T-helper 2 cell treated with Interferon-gamma antibody and Interleukin-4, amounts not matched to agents 5 μg/mL and 100 μg/mL, for 36 hours (primary cell): ENCODE measurements at regions not wholly inside any gene's neighbourhood (a gene's known extent, or its start where the extent isn't known, plus 50 kb on each side); places are given as distances from the start of the nearest gene placed in this dataset.
A peak's percentile ranks its signal among the peaks of the same experiment; 100 is the strongest.
"Not testable (repeated sequence)": the region's sequence is repeated elsewhere in the genome, so short reads cannot be mapped to it uniquely, and the experiment has no call there.

Experiments used
- DNase-seq: peaks from one replicate; pipeline ENCODE4 v3.0.0; 2021; ENCODE audit warnings: low spot score
- H3K27ac Mint-ChIP-seq: one replicate; pipeline ENCODE4 v1.8.0; 2021; ENCODE audit warnings: mild to moderate bottlenecking, mixed read lengths
- H3K27me3 Mint-ChIP-seq: one replicate; pipeline ENCODE4 v1.8.0; 2021; ENCODE audit warnings: low read depth, mixed read lengths
- H3K36me3 Mint-ChIP-seq: one replicate; pipeline ENCODE4 v1.8.0; 2021; ENCODE audit warnings: low read depth, mixed read lengths
- H3K4me1 Mint-ChIP-seq: one replicate; pipeline ENCODE4 v1.8.0; 2021; ENCODE audit warnings: low read depth, mixed read lengths
- H3K4me3 Mint-ChIP-seq: one replicate; pipeline ENCODE4 v1.8.0; 2022; ENCODE audit warnings: mild to moderate bottlenecking, moderate library complexity, mixed read lengths
- H3K9me3 Mint-ChIP-seq: one replicate; pipeline ENCODE4 v1.8.0; 2021; ENCODE audit warnings: mixed read lengths

DNA sequence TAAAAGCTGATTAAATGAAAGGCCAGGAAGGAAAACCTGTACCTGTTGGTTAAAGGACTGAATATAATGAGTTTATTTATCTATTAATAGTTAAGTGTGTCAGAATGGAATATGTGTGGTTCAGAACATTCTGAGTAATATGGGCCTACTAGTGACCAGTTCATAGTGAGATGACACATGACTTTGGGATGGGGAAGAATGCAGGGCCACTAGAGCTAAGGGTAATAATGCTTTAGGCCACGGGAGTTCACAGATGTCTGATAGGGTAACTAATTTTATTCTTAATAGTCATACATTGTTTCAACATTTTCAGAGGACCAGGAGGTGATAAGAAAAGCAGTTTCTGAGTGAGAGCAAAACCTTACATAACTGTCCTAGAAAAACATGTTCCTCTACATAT lies 247.8 kb upstream of the OR4E1 start:
- H3K4me3 Mint-ChIP-seq = no peak overlapping the region
- peaks cover 7% of the 10 kb centered on the region for H3K9me3 Mint-ChIP-seq
- H3K27ac Mint-ChIP-seq = no peak overlapping the region
- peaks cover 60% of the 10 kb centered on the region for H3K4me1 Mint-ChIP-seq
- H3K27me3 Mint-ChIP-seq = no peaks in the 10 kb centered on the region
- no peak for DNase-seq
- peaks cover 8% of the 10 kb centered on the region for H3K36me3 Mint-ChIP-seq

DNA sequence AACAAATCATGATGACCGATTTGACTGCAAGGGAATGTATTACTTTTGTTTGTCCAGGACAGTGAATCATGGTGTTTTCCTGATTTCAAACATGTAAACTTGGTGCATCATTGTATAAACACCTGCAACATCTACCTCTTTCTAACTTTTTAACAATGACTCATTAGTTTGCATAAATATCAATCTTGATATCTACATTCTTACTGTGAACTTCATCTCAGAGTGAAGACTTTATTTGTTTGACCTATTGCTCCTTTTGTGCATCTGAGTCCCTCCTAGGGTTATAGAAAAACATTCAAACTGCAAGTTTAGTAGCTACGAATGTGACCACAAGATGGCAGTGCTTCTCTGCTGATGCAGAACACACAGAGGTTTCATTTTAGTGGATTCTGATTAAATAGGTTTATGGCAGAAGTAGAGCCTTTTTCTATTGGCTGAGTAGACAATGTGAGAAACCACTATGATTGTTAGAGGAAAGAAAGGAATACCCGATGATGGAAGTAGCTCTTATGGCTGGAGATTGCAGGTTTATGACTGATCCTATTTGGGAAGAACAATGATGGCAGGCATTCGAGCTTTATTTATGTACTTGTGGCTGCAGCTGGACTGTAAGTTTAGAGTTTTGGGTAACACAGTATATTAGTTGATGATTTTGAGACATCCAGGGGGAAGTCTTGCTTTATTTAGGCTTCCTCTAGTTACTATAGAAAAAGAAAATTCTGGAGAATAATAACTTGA lies 244.2 kb upstream of the OR4E1 start:
- DNase-seq = peak; percentile 51
- peak overlapping the region; percentile 71 for H3K27ac Mint-ChIP-seq
- no peaks in the 10 kb centered on the region for H3K36me3 Mint-ChIP-seq
- no peaks in the 10 kb centered on the region for H3K27me3 Mint-ChIP-seq
- H3K9me3 Mint-ChIP-seq = peaks cover 4% of the 10 kb centered on the region
- H3K4me1 Mint-ChIP-seq = peaks cover 54% of the 10 kb centered on the region
- H3K4me3 Mint-ChIP-seq = peak overlapping the region; percentile 82

DNA sequence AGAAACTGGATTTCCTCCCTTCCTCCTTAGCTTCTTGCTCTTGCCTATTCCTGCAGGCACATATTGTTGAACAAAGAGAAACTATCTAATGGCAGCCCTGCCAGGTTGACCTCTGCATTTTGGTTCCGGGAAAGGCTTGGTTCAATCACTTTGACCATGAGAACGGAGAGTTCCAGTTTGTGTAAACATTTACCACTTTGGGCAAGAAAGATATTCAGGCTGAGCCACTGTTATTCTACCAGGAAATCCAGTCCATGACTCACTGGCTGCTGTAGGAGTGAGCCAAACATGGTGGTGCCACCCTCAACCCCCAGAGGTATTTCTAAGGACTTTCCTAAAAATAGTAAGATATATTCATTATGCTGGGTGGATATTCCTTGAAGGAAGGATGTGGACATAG lies 242.2 kb upstream of the OR4E1 start:
- Mint-ChIP-seq H3K27me3 (peaks cover under 1% of the 10 kb centered on the region), H3K4me3 (peak overlapping the region; percentile 30), H3K4me1 (peaks cover 62% of the 10 kb centered on the region), H3K9me3 (no peaks in the 10 kb centered on the region), H3K36me3 (no peaks in the 10 kb centered on the region), H3K27ac (peak overlapping the region; percentile 70)
- no peak for DNase-seq

DNA sequence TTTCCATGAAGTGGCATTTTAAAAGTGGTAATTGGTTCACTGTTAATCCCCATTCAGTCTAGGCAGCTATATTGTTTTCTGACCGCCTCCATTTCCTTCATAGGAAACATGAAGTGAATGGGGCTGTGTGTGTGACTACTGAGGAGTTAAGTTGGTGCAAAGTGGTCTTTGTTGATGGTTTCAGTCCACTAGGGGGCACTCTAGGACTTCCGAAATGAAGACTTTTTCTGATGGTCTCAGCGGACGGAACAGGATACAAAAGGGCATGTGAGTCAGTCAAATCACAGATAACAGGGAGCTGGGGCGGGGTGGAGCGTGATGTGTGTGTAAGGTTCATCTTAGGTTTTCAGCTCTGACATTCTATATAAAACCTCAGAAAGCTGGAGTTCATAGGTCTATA lies 240.1 kb upstream of the OR4E1 start:
- peaks cover 54% of the 10 kb centered on the region for H3K4me1 Mint-ChIP-seq

DNA sequence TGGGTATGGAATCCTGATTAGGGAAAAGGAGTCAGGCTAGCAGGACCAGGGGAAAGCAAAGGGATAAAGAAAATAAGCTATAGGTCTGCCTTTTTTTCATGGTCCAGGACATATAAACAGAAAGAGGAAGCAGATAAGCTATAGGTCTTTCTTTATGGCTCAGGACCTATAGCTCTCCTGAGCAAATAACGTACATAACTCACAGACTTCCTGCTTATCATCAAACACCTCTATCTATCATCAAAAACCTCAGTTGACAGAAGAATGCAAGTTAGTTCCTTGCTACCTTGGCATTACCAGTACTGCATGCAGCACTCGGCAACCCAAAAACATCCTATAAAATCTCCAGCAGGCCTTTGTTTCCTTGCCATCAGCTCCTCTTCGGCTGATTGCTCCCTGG lies 238.7 kb upstream of the OR4E1 start:
- Mint-ChIP-seq H3K4me1 (peaks cover 41% of the 10 kb centered on the region), H3K27me3 (peaks cover 3% of the 10 kb centered on the region), H3K9me3 (no peaks in the 10 kb centered on the region), H3K36me3 (no peaks in the 10 kb centered on the region), H3K27ac (peak overlapping the region; percentile 61), H3K4me3 (peak overlapping the region; percentile 47)
- no peak for DNase-seq

More for the DNA sequence above, 240.1 kb upstream of the OR4E1 start:
- H3K27me3 Mint-ChIP-seq = peaks cover 3% of the 10 kb centered on the region
- no peaks in the 10 kb centered on the region for H3K9me3 Mint-ChIP-seq
- peak; percentile 84 for DNase-seq
- peak overlapping the region; percentile 70 for H3K4me3 Mint-ChIP-seq
- peak overlapping the region; percentile 62 for H3K27ac Mint-ChIP-seq
- H3K36me3 Mint-ChIP-seq = no peaks in the 10 kb centered on the region

DNA sequence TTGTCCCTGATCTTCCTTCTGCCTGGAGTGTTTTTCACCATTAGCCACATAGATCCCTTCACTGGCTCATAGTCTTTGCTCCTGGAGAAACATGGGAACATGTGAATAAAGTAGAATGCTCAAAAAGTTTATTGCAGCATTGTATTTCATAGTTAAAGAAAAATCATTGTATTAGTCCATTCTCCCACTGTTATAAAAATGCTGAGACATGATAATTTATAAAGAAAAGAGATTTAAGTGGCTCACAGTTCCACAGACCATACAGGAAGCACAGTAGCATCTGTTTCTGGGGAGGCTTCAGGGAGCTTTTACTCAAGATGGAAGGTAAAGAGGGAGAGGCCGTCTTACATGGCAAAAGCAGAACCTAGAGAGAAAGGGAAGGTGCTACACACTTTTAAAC lies 238.3 kb upstream of the OR4E1 start:
- no peak for DNase-seq
- Mint-ChIP-seq H3K27me3 (peaks cover 3% of the 10 kb centered on the region), H3K4me1 (peaks cover 36% of the 10 kb centered on the region), H3K9me3 (no peaks in the 10 kb centered on the region), H3K4me3 (peak overlapping the region; percentile 10), H3K27ac (peak overlapping the region; percentile 45), H3K36me3 (no peaks in the 10 kb centered on the region)

DNA sequence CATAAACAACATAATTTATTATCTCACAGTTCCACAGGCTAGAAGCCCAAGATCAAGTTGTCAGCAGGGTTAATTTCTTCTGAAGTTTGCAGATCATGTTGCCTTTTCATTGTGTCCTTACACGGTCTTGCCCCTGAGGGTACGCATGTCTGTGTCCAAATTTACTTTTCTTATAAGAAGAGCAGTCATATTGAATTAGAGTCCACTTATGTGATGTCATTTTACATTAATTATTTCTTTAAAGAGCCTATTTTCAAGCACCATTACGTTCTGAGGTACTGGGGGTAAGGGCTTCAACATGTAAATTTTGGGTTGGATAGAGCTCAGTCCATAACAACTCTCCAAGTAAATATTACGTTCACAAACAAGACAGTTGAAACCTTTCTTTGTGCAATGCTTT lies 236.6 kb upstream of the OR4E1 start:
- Mint-ChIP-seq H3K4me3 (no peak overlapping the region), H3K27ac (no peak overlapping the region), H3K36me3 (no peaks in the 10 kb centered on the region), H3K4me1 (peaks cover 25% of the 10 kb centered on the region), H3K9me3 (no peaks in the 10 kb centered on the region), H3K27me3 (peaks cover 10% of the 10 kb centered on the region)
- no peak for DNase-seq

DNA sequence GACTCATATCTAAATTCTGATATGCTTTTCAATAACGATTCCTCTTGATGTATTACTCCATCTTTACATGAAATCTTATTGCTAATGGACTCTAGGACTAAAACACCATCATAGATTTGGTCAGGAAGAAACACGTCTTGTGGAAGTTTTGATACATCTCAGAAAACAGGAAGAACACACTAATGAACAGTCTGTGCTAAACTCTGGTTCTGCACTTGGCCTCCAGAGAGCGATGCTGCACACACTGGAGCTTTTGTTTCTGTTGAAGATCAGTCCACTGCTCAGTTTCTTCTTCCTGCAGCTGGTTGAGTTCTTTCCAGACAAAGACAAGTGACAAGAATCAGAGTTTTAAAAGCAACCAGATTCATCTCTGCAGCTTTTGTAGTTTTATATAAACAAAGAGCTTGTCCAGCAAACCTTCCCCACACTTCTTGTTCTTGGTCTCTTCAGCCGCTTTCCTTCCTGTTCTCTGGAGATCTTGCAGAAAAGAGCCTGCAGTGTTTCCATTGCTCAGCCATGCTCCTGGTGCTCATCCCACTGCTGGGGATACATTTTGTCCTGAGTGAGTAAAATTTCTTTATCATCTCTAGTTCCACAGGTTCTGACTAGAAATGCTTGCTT lies 229.1 kb upstream of the OR4E1 start:
- no peak for DNase-seq
- H3K9me3 Mint-ChIP-seq = no peaks in the 10 kb centered on the region
- peaks cover 12% of the 10 kb centered on the region for H3K27me3 Mint-ChIP-seq
- H3K4me1 Mint-ChIP-seq = peaks cover 14% of the 10 kb centered on the region
- H3K4me3 Mint-ChIP-seq = peak overlapping the region; percentile 81
- no peaks in the 10 kb centered on the region for H3K36me3 Mint-ChIP-seq
- H3K27ac Mint-ChIP-seq = peak overlapping the region; percentile 43

DNA sequence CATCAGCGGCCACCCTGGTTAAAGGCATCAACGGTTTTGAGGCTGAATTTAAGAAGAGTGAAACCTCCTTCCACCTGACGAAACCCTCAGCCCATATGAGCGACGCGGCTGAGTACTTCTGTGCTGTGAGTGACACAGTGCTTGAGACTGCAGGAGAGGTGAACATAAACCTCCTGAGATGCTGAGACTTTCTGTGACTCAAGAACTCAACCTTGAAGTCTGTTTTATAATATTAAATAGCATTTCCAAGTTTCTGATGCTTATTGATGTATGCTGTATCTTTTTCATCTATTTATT lies 221.2 kb upstream of the OR4E1 start:
- peak overlapping the region; percentile 85 for H3K4me3 Mint-ChIP-seq
- H3K9me3 Mint-ChIP-seq, H3K27me3 Mint-ChIP-seq, H3K36me3 Mint-ChIP-seq, DNase-seq: not testable (repeated sequence)
- H3K27ac Mint-ChIP-seq = peak overlapping the region; percentile 90
- peaks cover 22% of the 10 kb centered on the region for H3K4me1 Mint-ChIP-seq

DNA sequence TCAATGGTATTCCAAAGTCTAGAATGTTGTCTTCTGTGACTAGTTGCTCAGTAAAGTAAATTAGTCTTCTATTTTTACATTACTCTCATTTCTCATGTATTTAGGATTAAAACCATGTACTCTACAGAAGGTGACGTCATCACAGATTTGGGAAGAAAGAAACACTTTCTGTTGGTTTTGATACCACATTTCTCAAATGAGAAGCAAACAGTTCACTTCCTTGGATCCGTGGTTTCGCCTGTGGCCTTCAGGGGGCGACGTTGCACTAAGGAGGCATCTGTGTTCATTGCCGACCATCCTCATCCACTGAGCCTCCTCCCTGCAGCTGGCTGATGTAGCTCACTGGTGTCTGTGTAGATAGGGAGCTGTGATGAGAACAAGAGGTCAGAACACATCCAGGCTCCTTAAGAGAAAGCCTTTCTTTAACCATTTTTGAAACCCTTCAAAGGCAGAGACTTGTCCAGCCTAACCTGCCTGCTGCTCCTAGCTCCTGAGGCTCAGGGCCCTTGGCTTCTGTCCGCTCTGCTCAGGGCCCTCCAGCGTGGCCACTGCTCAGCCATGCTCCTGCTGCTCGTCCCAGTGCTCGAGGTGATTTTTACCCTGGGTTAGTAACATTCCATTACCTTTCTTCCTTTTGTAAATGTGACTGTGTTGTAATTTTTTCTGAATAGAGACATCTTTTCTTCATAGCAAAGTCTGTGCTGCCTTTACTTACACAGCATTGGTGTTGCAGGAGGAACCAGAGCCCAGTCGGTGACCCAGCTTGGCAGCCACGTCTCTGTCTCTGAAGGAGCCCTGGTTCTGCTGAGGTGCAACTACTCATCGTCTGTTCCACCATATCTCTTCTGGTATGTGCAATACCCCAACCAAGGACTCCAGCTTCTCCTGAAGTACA lies 220.6 kb upstream of the OR4E1 start:
- Mint-ChIP-seq H3K27me3 (peaks cover 1% of the 10 kb centered on the region), H3K27ac (peak overlapping the region; percentile 90), H3K4me1 (peaks cover 22% of the 10 kb centered on the region), H3K9me3 (no peaks in the 10 kb centered on the region), H3K4me3 (peak overlapping the region; percentile 85), H3K36me3 (no peaks in the 10 kb centered on the region)
- DNase-seq = peak; percentile 44

DNA sequence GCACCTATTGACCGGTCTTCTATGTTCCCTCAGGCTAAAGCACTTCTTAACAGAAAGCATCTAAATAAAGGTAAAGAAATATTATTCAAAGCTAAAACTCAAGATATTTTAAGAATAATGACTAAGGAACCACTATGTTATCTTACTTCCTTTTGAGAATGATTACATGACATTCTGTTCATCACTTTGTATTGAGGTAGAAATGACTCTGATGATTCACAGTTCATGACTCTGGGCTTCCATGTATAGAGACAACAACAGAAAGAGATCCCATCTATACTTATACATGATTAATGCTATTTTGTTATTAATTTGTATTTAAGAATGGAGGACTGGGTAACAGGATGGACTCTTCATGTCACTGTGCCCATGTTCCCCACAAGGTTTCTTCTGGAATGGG lies 218.3 kb upstream of the OR4E1 start:
- H3K27me3 Mint-ChIP-seq = peaks cover 5% of the 10 kb centered on the region
- H3K27ac Mint-ChIP-seq = no peak overlapping the region
- DNase-seq = no peak
- H3K9me3 Mint-ChIP-seq = no peaks in the 10 kb centered on the region
- no peaks in the 10 kb centered on the region for H3K36me3 Mint-ChIP-seq
- H3K4me3 Mint-ChIP-seq = no peak overlapping the region
- H3K4me1 Mint-ChIP-seq = peaks cover 29% of the 10 kb centered on the region

DNA sequence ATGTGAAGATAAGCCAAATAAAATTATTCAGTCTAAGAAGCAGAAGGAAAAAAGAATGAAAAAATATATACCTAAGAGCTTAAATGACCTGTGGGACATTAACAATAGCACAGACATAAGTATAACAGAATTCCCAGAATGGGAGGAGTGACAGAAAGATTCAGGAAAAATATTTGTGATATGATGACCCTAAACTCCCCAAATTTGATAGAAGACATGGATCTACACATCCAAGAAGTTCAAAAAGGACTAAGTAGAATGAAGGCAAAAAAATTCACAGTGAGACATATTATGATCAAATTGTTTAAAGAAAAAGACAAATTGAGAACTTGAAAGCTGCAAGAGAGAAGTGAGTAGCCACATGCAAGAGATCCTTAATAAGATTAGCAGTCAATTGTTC lies 211.4 kb upstream of the OR4E1 start:
- H3K27ac Mint-ChIP-seq = no peak overlapping the region
- H3K4me1 Mint-ChIP-seq = peaks cover 13% of the 10 kb centered on the region
- H3K36me3 Mint-ChIP-seq = no peaks in the 10 kb centered on the region
- DNase-seq = no peak
- no peaks in the 10 kb centered on the region for H3K9me3 Mint-ChIP-seq
- peaks cover 38% of the 10 kb centered on the region for H3K27me3 Mint-ChIP-seq
- H3K4me3 Mint-ChIP-seq = no peak overlapping the region

DNA sequence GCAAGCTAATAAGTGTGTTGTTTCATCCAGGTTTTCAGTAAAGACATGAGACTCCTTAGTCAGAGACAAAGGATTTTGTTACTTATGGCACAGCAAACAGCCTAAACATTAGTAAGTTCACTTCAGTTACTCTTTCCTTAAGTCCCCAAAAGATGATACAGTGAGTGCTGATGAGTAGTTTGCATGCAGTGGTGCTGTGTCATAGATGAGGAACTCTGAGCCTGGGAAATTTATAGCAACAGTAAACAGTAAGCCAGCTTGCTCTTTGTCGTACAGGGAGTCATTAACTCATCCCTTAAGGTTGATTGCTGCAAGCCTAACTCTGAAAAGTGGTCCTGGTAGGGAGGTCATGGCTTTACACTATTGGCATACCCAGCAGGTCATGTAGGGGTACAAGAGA lies 208.6 kb upstream of the OR4E1 start:
- Mint-ChIP-seq H3K27me3 (peaks cover 34% of the 10 kb centered on the region), H3K27ac (no peak overlapping the region), H3K4me3 (no peak overlapping the region), H3K9me3 (no peaks in the 10 kb centered on the region), H3K4me1 (peaks cover 6% of the 10 kb centered on the region), H3K36me3 (no peaks in the 10 kb centered on the region)
- DNase-seq = no peak

DNA sequence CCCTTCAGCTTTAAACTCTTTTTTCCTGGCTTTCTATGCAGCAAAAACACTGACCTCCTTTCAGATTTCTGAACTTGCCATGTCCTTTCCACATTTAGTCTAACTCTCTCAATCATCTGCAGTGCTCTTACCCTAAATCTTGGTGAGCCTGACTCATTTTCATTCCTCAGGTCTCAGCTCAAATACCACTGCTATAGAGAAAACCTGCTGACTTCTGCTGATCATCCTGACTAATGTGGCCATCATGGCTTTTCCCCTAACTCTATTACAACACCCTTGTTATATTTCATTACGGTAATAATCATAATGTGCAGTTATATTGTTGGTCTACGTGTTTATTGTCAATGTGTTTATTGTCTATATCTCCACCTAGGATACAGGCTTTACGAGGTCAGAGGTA lies 207.3 kb upstream of the OR4E1 start:
- Mint-ChIP-seq H3K27ac (no peak overlapping the region), H3K4me1 (peaks cover 4% of the 10 kb centered on the region), H3K4me3 (no peak overlapping the region), H3K36me3 (no peaks in the 10 kb centered on the region), H3K27me3 (peaks cover 35% of the 10 kb centered on the region), H3K9me3 (no peaks in the 10 kb centered on the region)
- no peak for DNase-seq
